HCT116 (cell line): ENCODE measurements at regions not wholly inside any gene's neighbourhood (a gene's known extent, or its start where the extent isn't known, plus 50 kb on each side); places are given as distances from the start of the nearest gene placed in this dataset.

Experiments
- ATAC-seq: fragments of 200-7000 bp; cut with Tn5 transposase; 2 replicates; pipeline ENCODE4 v1.9.1; 2020; ENCODE audit warnings: mild to moderate bottlenecking, moderate library complexity
- BruUV-seq: library from RNA; stranded (reverse); fragments of 400-500 nt; replicated peaks from 2 replicates; lab custom pipeline; 2021; lab: Mats Ljungman, UMichigan
- CTCF ChIA-PET: fragments of 300-600 bp; sonication (Branson Sonifier 250); formaldehyde crosslinking; loops from one replicate; lab custom pipeline; 2021; ENCODE audit warnings: antibody characterized with exemption; lab: Charles Lee
- POLR2A ChIA-PET: fragments of 300-600, 350-600 bp; sonication (Branson Sonifier 250); formaldehyde crosslinking; loops from one replicate; lab custom pipeline; 2021; ENCODE audit warnings: antibody characterized with exemption; lab: Charles Lee
- RAD21 ChIA-PET, 2 experiments: fragments of 300-600 bp; sonication (Branson Sonifier 250); formaldehyde crosslinking; loops; one replicate each; lab custom pipeline; 2023; ENCODE audit warnings: low total read pairs in 2 of 2; ENCODE audit not compliant: uncharacterized antibody in 2 of 2, unreplicated experiment in 2 of 2, low non-redundant PET in 1 of 2; lab: Charles Lee
- DNase-seq: peaks from one replicate; pipeline ENCODE4 v3.0.0-alpha.2; 2010; ENCODE audit warnings: low read depth, low spot score
- H2AFZ ChIP-seq: fragments of 200-600 bp; shearing (Covaris generic), sonication (generic); 2 replicates; pipeline ENCODE4 v1.6.1; 2017; ENCODE audit warnings: low read depth, mixed run types, mixed read lengths, antibody characterized with exemption, low read length; ENCODE audit not compliant: poor library complexity, severe bottlenecking
- H3K27ac ChIP-seq: 2 replicates; pipeline ENCODE4 v1.5.1; 2012; ENCODE audit warnings: low read depth, low read length
- H3K27me3 ChIP-seq: fragments of 200-600 bp; sonication (generic); 2 replicates; pipeline ENCODE4 v1.6.1; 2016; ENCODE audit warnings: mixed run types, low read length, mixed read lengths; ENCODE audit not compliant: insufficient read depth
- H3K36me3 ChIP-seq, 2 experiments: fragments of 200-500 bp in 1 of 2; fragments of 200-600 bp in 1 of 2; sonication (Bioruptor generic) in 1 of 2; sonication (generic) in 1 of 2; 2 replicates each; pipeline versions ENCODE4 v1.5.1 to v1.6.1; 2014 to 2016; ENCODE audit warnings: low read length in 2 of 2, inconsistent platforms in 1 of 2, mixed read lengths in 1 of 2, mixed run types in 1 of 2; ENCODE audit not compliant: insufficient read depth in 2 of 2, control insufficient read depth in 1 of 2
- H3K4me1 ChIP-seq, 2 experiments: fragments of 200-600 bp in 1 of 2; sonication (generic) in 1 of 2; 2 replicates each; pipeline versions ENCODE4 v1.5.1 to v1.6.1; 2012 to 2017; ENCODE audit warnings: low read length in 2 of 2, inconsistent platforms in 1 of 2, mild to moderate bottlenecking in 1 of 2, mixed read lengths in 1 of 2, mixed run types in 1 of 2, moderate library complexity in 1 of 2; ENCODE audit not compliant: insufficient read depth in 2 of 2, control insufficient read depth in 1 of 2
- H3K4me2 ChIP-seq: fragments of 200-600 bp; sonication (generic); 2 replicates; pipeline ENCODE4 v1.6.1; 2017; ENCODE audit warnings: mixed run types, low read length, mixed read lengths
- H3K4me3 ChIP-seq, 2 experiments: fragments of 200-600 bp in 1 of 2; sonication (generic) in 1 of 2; replicated peaks in 1 of 2; 2 replicates each; pipeline ENCODE4 v1.5.1; 2011 to 2016; ENCODE audit warnings: low read length in 2 of 2, control low read depth in 1 of 2, low read depth in 1 of 2, mild to moderate bottlenecking in 1 of 2, mixed read lengths in 1 of 2, mixed run types in 1 of 2
- H3K79me2 ChIP-seq: fragments of 200-600 bp; sonication (generic); 2 replicates; pipeline ENCODE4 v1.6.1; 2017; ENCODE audit warnings: mild to moderate bottlenecking, mixed run types, low read length, moderate library complexity, mixed read lengths; ENCODE audit not compliant: insufficient read depth
- H3K9ac ChIP-seq: fragments of 200-600 bp; sonication (generic); 2 replicates; pipeline ENCODE4 v1.6.1; 2016; ENCODE audit warnings: low read length, mixed read lengths
- H3K9me2 ChIP-seq: fragments of 200-600 bp; sonication (generic), shearing (Covaris generic); 2 replicates; pipeline ENCODE4 v1.6.1; 2017; ENCODE audit warnings: mixed run types, mild to moderate bottlenecking, moderate library complexity; ENCODE audit not compliant: insufficient read depth
- H3K9me3 ChIP-seq, 2 experiments: fragments of 200-500 bp in 1 of 2; fragments of 200-600 bp in 1 of 2; sonication (Bioruptor generic) in 1 of 2; sonication (generic) in 1 of 2; 2 replicates each; pipeline ENCODE4 v1.6.1; 2014 to 2017; ENCODE audit warnings: low read length in 2 of 2, mixed read lengths in 2 of 2, inconsistent platforms in 1 of 2, low read depth in 1 of 2, mild to moderate bottlenecking in 1 of 2, mixed run types in 1 of 2, moderate library complexity in 1 of 2; ENCODE audit not compliant: control insufficient read depth in 1 of 2, insufficient read depth in 1 of 2
- H4K20me1 ChIP-seq: fragments of 200-600 bp; sonication (generic), shearing (Covaris generic); 2 replicates; pipeline ENCODE4 v1.6.1; 2017; ENCODE audit warnings: mixed run types, mild to moderate bottlenecking, moderate library complexity; ENCODE audit not compliant: insufficient read depth
- CBX3 ChIP-seq: IDR thresholded peaks from 2 replicates; pipeline ENCODE4 v1.6.1; 2012; ENCODE audit warnings: low read depth
- EGR1 ChIP-seq: IDR thresholded peaks from 2 replicates; pipeline ENCODE4 v1.6.1; 2012; ENCODE audit warnings: low read depth
- ELF1 ChIP-seq: IDR thresholded peaks from 2 replicates; pipeline ENCODE4 v1.6.1; 2012; ENCODE audit warnings: low read depth, borderline replicate concordance
- EZH2 ChIP-seq: fragments of 200-600 bp; sonication (generic); IDR thresholded peaks from 2 replicates; pipeline ENCODE4 v1.6.1; 2017; ENCODE audit warnings: antibody characterized with exemption, mixed run types
- EZH2phosphoT487 ChIP-seq: fragments of 200-600 bp; IDR thresholded peaks from 2 replicates; pipeline ENCODE4 v1.6.1; 2018; ENCODE audit warnings: antibody characterized with exemption, borderline replicate concordance
- FOSL1 ChIP-seq: IDR thresholded peaks from 2 replicates; pipeline ENCODE4 v1.6.1; 2012; ENCODE audit warnings: low read depth
- JUND ChIP-seq: IDR thresholded peaks from 2 replicates; pipeline ENCODE4 v1.6.1; 2012
- MAX ChIP-seq: IDR thresholded peaks from 2 replicates; pipeline ENCODE4 v1.6.1; 2012
- POLR2AphosphoS5 ChIP-seq: IDR thresholded peaks from 2 replicates; pipeline ENCODE4 v1.6.1; 2011; ENCODE audit warnings: mild to moderate bottlenecking, low read depth, low read length, moderate library complexity
- RAD21 ChIP-seq: IDR thresholded peaks from 2 replicates; pipeline ENCODE4 v1.6.1; 2012; ENCODE audit warnings: low read depth, mild to moderate bottlenecking
- REST ChIP-seq: IDR thresholded peaks from 2 replicates; pipeline ENCODE4 v1.6.1; 2012; ENCODE audit warnings: low read depth
- SP1 ChIP-seq: IDR thresholded peaks from 2 replicates; pipeline ENCODE4 v1.6.1; 2012; ENCODE audit warnings: low read depth
- YY1 ChIP-seq: IDR thresholded peaks from 2 replicates; pipeline ENCODE4 v1.6.1; 2011; ENCODE audit warnings: low read length, low read depth, moderate library complexity, mild to moderate bottlenecking; ENCODE audit not compliant: insufficient replicate concordance; ENCODE audit errors: extremely low read depth
- ZBTB33 ChIP-seq: IDR thresholded peaks from 2 replicates; pipeline ENCODE4 v1.6.1; 2011; ENCODE audit warnings: mild to moderate bottlenecking, low read length, moderate library complexity; ENCODE audit not compliant: insufficient replicate concordance; ENCODE audit errors: extremely low read depth
- intact Hi-C: fragments of 100-400 bp; cut with micrococcal nuclease; formaldehyde crosslinking; loops from 2 replicates; pipeline ENCODE4 v1.10.0; 2022

- Histone ChIP-seq H3K4me1 (no peaks in the 10 kb centered on the region), H3K4me2 (no peak overlapping the region), H3K9me2 (no peaks in the 10 kb centered on the region), H2AFZ (no peak overlapping the region), H3K27ac (no peak overlapping the region), H3K4me3 (no peak overlapping the region), H3K36me3 (no peaks in the 10 kb centered on the region), H3K9me3 (peaks cover 3 to 6% of the 10 kb centered on the region in 2 experiments; a peak in 2 of 4 replicates), H4K20me1 (no peaks in the 10 kb centered on the region), H3K27me3 (no peaks in the 10 kb centered on the region), H3K9ac (no peak overlapping the region), H3K79me2 (no peaks in the 10 kb centered on the region)
- no TSS peak for BruUV-seq
- intact Hi-C loops: no loop called here
- ChIA-PET RAD21 (no interaction called here), CTCF (no interaction called here), POLR2A (no interaction called here)
- ATAC-seq (no peak), DNase-seq (no peak)
- no peak for TF ChIP-seq RAD21
These were observed 837.7 kb downstream of the FSCB start for GRCh38 chr14:43669355-43669754.

- ATAC-seq (no peak), DNase-seq (no peak)
- CTCF ChIA-PET: no interaction called here
- Histone ChIP-seq H3K4me2 (no peak overlapping the region), H3K4me1 (no peaks in the 10 kb centered on the region), H3K9me3 (peaks cover 3 to 6% of the 10 kb centered on the region in 2 experiments; a peak in 2 of 4 replicates), H3K36me3 (no peaks in the 10 kb centered on the region), H3K9ac (no peak overlapping the region), H3K79me2 (no peaks in the 10 kb centered on the region), H2AFZ (no peak overlapping the region), H3K4me3 (no peak overlapping the region), H3K27ac (no peak overlapping the region), H3K27me3 (no peaks in the 10 kb centered on the region), H4K20me1 (no peaks in the 10 kb centered on the region), H3K9me2 (no peaks in the 10 kb centered on the region)
- BruUV-seq: no TSS peak
- RAD21 ChIA-PET: no interaction called here
- POLR2A ChIA-PET: no interaction called here
- TF ChIP-seq REST: no peak
- no peak for TF ChIP-seq FOSL1
- no peak for TF ChIP-seq ELF1
- TF ChIP-seq ZBTB33: no peak
- TF ChIP-seq MAX: no peak
- TF ChIP-seq POLR2AphosphoS5: no peak
- no peak for TF ChIP-seq SP1
- no peak for TF ChIP-seq YY1
- no peak for TF ChIP-seq EZH2
- TF ChIP-seq EGR1: no peak
- TF ChIP-seq EZH2phosphoT487: no peak
- no peak for TF ChIP-seq CBX3
- no peak for TF ChIP-seq JUND
- intact Hi-C loops: no loop called here
These were observed 841.4 kb downstream of the FSCB start for GRCh38 chr14:43665570-43666267.
